ENCODE measurements at regions not wholly inside any gene's neighbourhood (a gene's known extent, or its start where the extent isn't known, plus 50 kb on each side); places are given as distances from the start of the nearest gene placed in this dataset.

DNA sequence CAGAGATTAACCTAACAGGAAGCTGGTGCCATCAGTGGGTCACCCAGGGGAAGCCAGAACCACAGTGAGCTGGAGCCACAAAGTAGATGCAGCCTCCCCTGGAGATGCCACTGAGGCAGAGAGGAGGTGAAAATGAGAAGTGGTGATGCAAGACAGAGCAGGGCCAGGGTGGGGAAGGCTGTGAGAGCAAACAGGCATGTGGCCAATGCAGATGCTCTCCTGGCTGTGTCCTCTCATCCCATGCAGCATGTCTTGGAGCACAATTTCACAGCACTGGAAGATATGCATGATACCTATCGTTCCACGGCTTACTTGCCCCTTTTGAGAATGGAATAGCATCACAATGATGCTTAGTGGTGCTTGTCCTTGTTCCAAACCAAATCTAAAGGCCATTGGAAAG, 126.3 kb downstream of the ABHD5 start:
- WGBS, 3 donors = 61 to 90% (median 72%) methylated on average over 2 of the region's 2 CpGs
- intact Hi-C loops (cut with DNase I) = no loop called here
- Histone ChIP-seq H3K9me3 (no peaks in the 10 kb centered on the region), H3K27ac (no peak overlapping the region), H3K36me3 (ENCODE audit: insufficient read depth in 1 of 2, low read depth in 1 of 2) (no peaks in the 10 kb centered on the region), H3K4me3 (no peak overlapping the region), H3K4me1 (no peaks in the 10 kb centered on the region), H3K27me3 (ENCODE audit: insufficient read depth in 3 of 3, low read length in 2 of 3) (no peaks in the 10 kb centered on the region)
- DNase-seq (no peak), ATAC-seq (no peak)
- TF ChIP-seq, protein P1, sequence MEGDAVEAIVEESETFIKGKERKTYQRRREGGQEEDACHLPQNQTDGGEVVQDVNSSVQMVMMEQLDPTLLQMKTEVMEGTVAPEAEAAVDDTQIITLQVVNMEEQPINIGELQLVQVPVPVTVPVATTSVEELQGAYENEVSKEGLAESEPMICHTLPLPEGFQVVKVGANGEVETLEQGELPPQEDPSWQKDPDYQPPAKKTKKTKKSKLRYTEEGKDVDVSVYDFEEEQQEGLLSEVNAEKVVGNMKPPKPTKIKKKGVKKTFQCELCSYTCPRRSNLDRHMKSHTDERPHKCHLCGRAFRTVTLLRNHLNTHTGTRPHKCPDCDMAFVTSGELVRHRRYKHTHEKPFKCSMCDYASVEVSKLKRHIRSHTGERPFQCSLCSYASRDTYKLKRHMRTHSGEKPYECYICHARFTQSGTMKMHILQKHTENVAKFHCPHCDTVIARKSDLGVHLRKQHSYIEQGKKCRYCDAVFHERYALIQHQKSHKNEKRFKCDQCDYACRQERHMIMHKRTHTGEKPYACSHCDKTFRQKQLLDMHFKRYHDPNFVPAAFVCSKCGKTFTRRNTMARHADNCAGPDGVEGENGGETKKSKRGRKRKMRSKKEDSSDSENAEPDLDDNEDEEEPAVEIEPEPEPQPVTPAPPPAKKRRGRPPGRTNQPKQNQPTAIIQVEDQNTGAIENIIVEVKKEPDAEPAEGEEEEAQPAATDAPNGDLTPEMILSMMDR (IDR thresholded peaks at IDR 0.05) = no peak

DNA sequence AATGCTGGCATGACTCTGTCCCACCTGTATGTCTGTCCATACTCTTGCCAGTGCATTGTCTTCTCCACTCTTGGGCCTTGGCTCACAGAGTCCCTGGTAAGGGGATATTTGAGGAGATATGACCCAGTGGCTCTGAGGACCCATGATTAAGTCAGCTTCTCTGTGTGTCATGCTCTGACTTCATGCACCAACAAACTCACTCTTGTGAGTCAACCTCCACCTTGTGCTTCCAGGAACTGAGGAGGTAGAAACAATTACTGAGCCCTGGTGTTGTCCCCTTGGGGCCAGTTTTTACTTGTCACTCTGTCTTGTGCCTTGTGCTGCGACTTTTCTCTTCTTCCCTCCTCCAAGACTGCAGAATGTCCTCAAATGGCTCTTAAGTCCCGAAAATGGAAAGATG, 127.1 kb downstream of the ABHD5 start:
- no peaks in the 10 kb centered on the region for H3K9me3 ChIP-seq
- H3K36me3 ChIP-seq (ENCODE audit: insufficient read depth in 1 of 2, low read depth in 1 of 2) = no peaks in the 10 kb centered on the region
- no peak overlapping the region for H3K4me3 ChIP-seq
- intact Hi-C loops (cut with DNase I) = no loop called here
- ATAC-seq = no peak
- TF ChIP-seq, protein P1 (IDR thresholded peaks at IDR 0.05) = no peak
- no peaks in the 10 kb centered on the region for H3K27me3 ChIP-seq (ENCODE audit: insufficient read depth in 3 of 3, low read length in 2 of 3)
- no peaks in the 10 kb centered on the region for H3K4me1 ChIP-seq
- DNase-seq = no peak
- 75 to 92% (median 78%) methylated on average over 2 of the region's 2 CpGs for WGBS, 3 donors
- H3K27ac ChIP-seq = no peak overlapping the region

DNA sequence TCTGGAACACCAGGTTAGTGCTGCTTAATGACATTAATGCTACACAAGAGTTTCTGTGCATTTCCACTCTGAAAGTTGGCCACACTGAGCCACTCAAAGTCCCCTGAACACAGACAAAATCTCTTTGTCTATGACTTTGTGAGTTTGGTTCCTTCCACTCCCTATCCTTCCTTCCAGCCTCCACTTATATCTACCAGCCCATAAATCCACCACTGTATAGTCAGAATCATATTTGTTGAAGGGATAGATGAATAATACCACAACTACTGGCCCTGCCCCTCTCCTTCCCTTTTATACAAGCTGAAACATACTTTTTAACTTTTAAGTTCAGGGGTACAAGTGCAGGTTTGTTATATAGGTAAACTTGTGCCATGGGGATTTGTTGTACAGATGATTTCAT, 127.5 kb downstream of the ABHD5 start:
- no peaks in the 10 kb centered on the region for H3K36me3 ChIP-seq (ENCODE audit: insufficient read depth in 1 of 2, low read depth in 1 of 2)
- no peaks in the 10 kb centered on the region for H3K9me3 ChIP-seq
- TF ChIP-seq, protein P1 (IDR thresholded peaks at IDR 0.05) = no peak

DNA sequence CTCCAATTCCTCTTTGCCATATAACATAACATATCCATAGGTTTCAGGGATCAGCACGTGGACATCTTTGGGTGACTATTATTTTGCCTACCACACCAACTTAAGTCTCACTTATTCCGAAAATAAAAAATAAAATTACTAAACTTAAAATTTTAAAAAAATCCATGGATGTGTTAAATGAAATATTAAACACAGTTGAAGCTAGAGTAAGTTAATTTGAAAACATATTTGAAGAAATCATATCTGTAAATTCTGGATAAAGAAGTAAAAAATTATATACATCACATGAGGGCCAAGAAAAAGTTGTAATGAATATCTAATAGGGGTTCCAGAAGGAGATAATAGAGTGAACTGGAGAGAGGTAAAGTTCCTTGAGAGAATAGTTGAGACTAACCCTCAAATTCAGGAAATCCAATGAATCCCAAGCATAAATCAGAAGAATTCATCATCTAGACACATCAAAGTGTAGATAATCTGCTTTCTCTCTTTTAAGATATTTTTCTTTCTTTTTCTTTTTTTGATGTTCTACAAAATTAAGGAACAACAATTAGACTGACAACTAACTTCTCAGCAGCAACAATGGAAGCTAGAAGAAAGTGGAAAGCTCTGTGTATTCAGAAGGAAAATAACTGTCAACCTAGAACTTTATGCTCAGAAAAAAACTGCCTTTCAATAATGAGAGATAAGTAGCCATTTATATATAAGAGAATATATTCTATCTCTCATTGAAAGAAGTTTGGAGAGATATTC, 147.4 kb downstream of the ABHD5 start:
- ATAC-seq (no peak), DNase-seq (no peak)
- intact Hi-C loops (cut with DNase I) = no loop called here
- no peak overlapping the region for H3K27ac ChIP-seq
- no peaks in the 10 kb centered on the region for H3K36me3 ChIP-seq (ENCODE audit: insufficient read depth in 1 of 2, low read depth in 1 of 2)
- H3K27me3 ChIP-seq (ENCODE audit: insufficient read depth in 3 of 3, low read length in 2 of 3) = peaks cover 0 to 2% (median 0%) of the 10 kb centered on the region in 3 donors
- peaks cover 7% of the 10 kb centered on the region for H3K9me3 ChIP-seq
- H3K4me3 ChIP-seq = no peak overlapping the region
- TF ChIP-seq, protein P1 (IDR thresholded peaks at IDR 0.05) = no peak
- H3K4me1 ChIP-seq = no peaks in the 10 kb centered on the region
- 27 to 31% (median 28%) methylated on average over 2 of the region's 2 CpGs for WGBS, 3 donors

More for the DNA sequence above, 127.5 kb downstream of the ABHD5 start:
- Histone ChIP-seq H3K27me3 (ENCODE audit: insufficient read depth in 3 of 3, low read length in 2 of 3) (no peaks in the 10 kb centered on the region), H3K4me1 (no peaks in the 10 kb centered on the region), H3K27ac (no peak overlapping the region), H3K4me3 (no peak overlapping the region)
- intact Hi-C loops (cut with DNase I) = no loop called here
- ATAC-seq (no peak), DNase-seq (no peak)

DNA sequence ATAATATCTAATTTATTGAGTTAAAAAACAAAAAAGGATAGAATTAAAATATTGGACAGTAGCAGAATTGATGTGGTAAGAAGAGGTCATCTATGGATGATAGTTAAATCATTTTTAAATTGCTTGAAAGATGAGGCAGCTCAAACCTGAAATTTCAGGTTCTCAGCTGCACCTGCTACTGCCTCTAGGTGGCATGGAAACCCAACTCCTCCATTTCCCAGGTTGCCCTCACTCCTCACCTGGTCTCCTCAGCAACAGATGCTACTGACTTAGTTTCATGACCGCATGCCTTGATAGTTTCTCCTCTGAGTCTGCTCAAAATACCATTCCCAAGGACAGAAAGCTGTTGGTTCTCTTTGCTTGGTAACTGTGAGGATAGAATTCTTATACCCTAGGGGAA, 148.1 kb downstream of the ABHD5 start:
- Histone ChIP-seq H3K27me3 (ENCODE audit: insufficient read depth in 3 of 3, low read length in 2 of 3) (peaks cover 0 to 2% (median 0%) of the 10 kb centered on the region in 3 donors), H3K9me3 (peaks cover 7% of the 10 kb centered on the region), H3K27ac (no peak overlapping the region), H3K4me1 (no peaks in the 10 kb centered on the region), H3K36me3 (ENCODE audit: insufficient read depth in 1 of 2, low read depth in 1 of 2) (no peaks in the 10 kb centered on the region), H3K4me3 (no peak overlapping the region)
- DNase-seq = no peak
- ATAC-seq = no peak
- intact Hi-C loops (cut with DNase I) = no loop called here
- TF ChIP-seq, protein P1 (IDR thresholded peaks at IDR 0.05) = no peak
- WGBS, 3 donors = 85 to 89% (median 86%) methylated on average over 1 of the region's 1 CpG

All from psoas muscle (tissue), 7 donors.